Left ventricle myocardium inferior (tissue), 1 donor: ENCODE measurements at regions not wholly inside any gene's neighbourhood (a gene's known extent, or its start where the extent isn't known, plus 50 kb on each side); places are given as distances from the start of the nearest gene placed in this dataset.
A peak's percentile ranks its signal among the peaks of the same experiment; 100 is the strongest.

Source experiments
- DNase-seq: peaks from one replicate; pipeline ENCODE4 v3.0.0-alpha.2; 2020
- H3K27ac ChIP-seq: fragments of 200-600 bp; replicated peaks from 2 replicates; pipeline ENCODE4 v1.8.0; 2021
- H3K27me3 ChIP-seq: fragments of 200-600 bp; 2 replicates; pipeline ENCODE4 v1.8.0; 2021; ENCODE audit warnings: low read depth
- H3K36me3 ChIP-seq: fragments of 200-600 bp; 2 replicates; pipeline ENCODE4 v1.8.0; 2021
- H3K4me1 ChIP-seq: fragments of 200-600 bp; 2 replicates; pipeline ENCODE4 v1.8.0; 2021
- H3K4me3 ChIP-seq: fragments of 200-600 bp; 2 replicates; pipeline ENCODE4 v1.8.0; 2021; ENCODE audit warnings: mild to moderate bottlenecking, moderate library complexity
- H3K9me3 ChIP-seq: fragments of 200-600 bp; replicated peaks from 2 replicates; pipeline ENCODE4 v1.8.0; 2021
- intact Hi-C: fragments of 100-400 bp; cut with micrococcal nuclease; formaldehyde crosslinking; loops from one replicate; pipeline ENCODE4 v1.11.0; 2022
- TF ChIP-seq, protein P1 (sequence below): fragments of 200-600 bp; IDR thresholded peaks from 2 replicates; pipeline ENCODE4 v1.8.0; 2021; ENCODE audit warnings: antibody characterized with exemption, mild to moderate bottlenecking, borderline replicate concordance
- donor health status: DM: no; HTN: yes; CAD: no; lungs with severe emphysema.

DNA sequence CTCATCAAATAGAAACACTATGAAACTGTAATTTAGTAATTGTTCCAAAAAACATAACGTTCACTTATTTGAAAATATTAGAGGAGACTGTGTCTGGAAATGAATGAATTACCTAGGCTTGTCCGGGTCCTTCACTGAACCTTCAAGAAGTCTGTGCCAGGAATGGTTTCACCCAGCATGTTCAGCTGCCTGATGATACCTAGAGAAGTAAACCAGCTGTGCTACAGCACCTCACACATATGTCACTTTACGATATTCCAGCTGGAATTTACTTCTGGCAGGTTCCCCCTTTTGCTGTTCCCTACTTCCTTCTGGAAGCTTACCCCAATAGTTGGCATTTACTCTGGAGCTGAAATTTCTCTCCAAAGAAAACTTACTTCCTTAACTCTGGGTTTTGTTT, 906.5 kb downstream of the FAT4 start:
- Histone ChIP-seq H3K27me3 (no peaks in the 10 kb centered on the region), H3K27ac (peak overlapping the region; percentile 50), H3K4me1 (no peaks in the 10 kb centered on the region), H3K4me3 (no peak overlapping the region), H3K36me3 (no peaks in the 10 kb centered on the region), H3K9me3 (no peaks in the 10 kb centered on the region)
- no peak for DNase-seq
- intact Hi-C loops: no loop called here
- TF ChIP-seq, protein P1, sequence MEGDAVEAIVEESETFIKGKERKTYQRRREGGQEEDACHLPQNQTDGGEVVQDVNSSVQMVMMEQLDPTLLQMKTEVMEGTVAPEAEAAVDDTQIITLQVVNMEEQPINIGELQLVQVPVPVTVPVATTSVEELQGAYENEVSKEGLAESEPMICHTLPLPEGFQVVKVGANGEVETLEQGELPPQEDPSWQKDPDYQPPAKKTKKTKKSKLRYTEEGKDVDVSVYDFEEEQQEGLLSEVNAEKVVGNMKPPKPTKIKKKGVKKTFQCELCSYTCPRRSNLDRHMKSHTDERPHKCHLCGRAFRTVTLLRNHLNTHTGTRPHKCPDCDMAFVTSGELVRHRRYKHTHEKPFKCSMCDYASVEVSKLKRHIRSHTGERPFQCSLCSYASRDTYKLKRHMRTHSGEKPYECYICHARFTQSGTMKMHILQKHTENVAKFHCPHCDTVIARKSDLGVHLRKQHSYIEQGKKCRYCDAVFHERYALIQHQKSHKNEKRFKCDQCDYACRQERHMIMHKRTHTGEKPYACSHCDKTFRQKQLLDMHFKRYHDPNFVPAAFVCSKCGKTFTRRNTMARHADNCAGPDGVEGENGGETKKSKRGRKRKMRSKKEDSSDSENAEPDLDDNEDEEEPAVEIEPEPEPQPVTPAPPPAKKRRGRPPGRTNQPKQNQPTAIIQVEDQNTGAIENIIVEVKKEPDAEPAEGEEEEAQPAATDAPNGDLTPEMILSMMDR: no peak

DNA sequence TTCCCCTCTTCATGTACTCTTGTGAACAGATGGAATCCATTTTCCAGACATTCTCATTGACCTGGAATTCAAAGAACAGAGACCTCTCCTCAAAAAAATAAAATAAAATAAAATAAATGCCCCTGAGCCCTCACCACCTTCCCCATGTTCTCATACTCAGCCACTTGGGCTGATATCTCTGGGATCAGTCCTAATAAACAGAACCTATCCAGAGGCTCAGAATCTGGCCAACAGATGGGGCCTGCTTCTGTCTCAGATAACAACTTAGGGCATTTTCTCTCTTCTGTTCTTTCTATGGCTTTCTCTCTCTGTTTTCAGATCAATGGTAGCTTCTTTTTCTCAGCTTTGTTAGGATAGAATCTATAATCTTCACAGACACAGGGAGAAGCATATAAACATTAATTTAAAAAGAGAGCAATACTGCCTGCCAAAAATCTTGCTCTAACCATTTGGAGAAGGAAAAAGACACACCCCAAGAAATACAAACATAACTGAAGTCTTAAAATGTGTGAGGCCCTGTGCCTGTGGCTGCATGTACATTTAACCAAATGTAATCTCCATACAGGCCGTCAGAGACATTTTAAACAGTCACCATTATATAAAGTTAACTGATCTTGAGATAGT, 907.1 kb downstream of the FAT4 start:
- TF ChIP-seq, protein P1: no peak
- H3K4me3 ChIP-seq: no peak overlapping the region
- H3K27me3 ChIP-seq: no peaks in the 10 kb centered on the region
- H3K9me3 ChIP-seq: no peaks in the 10 kb centered on the region
- intact Hi-C loops: no loop called here
- no peaks in the 10 kb centered on the region for H3K36me3 ChIP-seq
- H3K4me1 ChIP-seq: no peaks in the 10 kb centered on the region
- peak overlapping the region; percentile 50 for H3K27ac ChIP-seq
- no peak for DNase-seq

DNA sequence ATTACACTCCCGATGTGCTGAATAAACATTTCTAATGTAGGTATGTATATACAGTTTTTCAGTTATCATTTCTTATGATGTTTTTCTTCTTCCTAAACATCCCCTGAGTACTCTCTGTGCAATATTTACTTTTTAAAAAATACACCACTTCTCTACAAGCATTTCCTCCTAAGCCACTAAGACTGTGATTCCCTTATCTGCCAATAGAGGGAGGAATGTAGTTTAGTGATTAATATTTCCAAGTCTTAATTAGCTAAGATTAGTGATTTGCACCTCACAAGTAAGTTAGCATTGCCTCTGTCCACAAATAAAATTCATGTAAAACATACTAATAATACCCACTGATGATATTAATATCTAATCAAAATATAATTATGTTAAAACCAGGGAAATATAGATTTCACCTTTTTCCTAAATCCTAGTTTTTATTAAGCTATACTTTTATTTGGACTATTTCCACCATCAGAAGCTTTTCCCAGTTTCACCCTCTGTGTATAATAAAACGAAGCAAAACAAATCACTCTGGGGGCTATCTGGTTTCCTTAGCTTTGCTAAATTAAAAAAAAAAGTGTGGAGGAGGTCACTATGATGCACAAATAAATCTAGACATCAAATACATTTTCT, 909.1 kb downstream of the FAT4 start:
- H3K4me1 ChIP-seq: no peaks in the 10 kb centered on the region
- intact Hi-C loops: no loop called here
- no peak overlapping the region for H3K27ac ChIP-seq
- no peaks in the 10 kb centered on the region for H3K9me3 ChIP-seq
- no peaks in the 10 kb centered on the region for H3K36me3 ChIP-seq
- H3K4me3 ChIP-seq: no peak overlapping the region
- TF ChIP-seq, protein P1: peak; percentile 70
- DNase-seq: no peak
- H3K27me3 ChIP-seq: no peaks in the 10 kb centered on the region

DNA sequence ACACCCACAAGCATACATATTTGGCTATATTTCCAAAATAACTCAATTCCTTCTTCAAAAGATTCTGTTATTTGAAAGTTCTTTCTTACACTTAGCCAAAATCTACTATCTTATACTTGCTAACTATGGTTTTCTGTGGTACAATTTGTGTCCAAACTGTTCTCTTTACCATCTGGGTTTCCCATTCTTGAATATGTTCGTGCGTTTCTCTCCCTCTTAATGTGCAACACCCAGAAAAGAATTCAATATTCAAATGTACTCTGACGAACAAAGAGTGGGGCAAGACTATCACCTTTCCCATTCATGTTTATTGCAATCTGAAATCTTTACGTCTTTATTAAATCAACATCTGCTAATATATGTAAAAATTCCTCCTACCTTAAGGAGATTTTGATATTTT, 912.7 kb downstream of the FAT4 start:
- Histone ChIP-seq H3K36me3 (no peaks in the 10 kb centered on the region), H3K27me3 (no peaks in the 10 kb centered on the region), H3K27ac (no peak overlapping the region), H3K9me3 (no peaks in the 10 kb centered on the region), H3K4me3 (no peak overlapping the region), H3K4me1 (no peaks in the 10 kb centered on the region)
- TF ChIP-seq, protein P1: no peak
- no peak for DNase-seq
- intact Hi-C loops: no loop called here

DNA sequence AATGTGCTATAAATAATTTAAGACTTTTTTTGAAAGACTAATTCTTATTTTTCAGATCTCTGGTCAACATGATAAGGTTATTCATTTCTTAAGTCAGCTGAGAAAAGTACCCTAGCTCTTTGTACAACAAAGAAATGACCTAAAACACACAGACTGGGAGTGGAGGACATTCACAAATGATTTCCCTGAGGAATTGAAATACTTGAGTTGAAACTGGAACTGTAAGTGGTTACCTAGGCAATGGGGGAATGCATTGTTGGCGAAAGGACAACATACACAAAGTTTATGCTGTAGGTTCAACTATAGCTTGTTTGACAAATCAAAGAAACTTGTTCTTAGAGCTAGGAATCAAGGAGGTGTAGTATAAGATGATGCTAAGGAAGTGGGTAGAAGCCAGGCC, 915.5 kb downstream of the FAT4 start:
- peaks cover 23% of the 10 kb centered on the region for H3K9me3 ChIP-seq
- TF ChIP-seq, protein P1: no peak
- H3K4me3 ChIP-seq: no peak overlapping the region
- H3K4me1 ChIP-seq: no peaks in the 10 kb centered on the region
- no peak for DNase-seq
- H3K36me3 ChIP-seq: no peaks in the 10 kb centered on the region
- H3K27ac ChIP-seq: no peak overlapping the region
- no peaks in the 10 kb centered on the region for H3K27me3 ChIP-seq
- intact Hi-C loops: no loop called here
